ENCODE measurements at regions not wholly inside any gene's neighbourhood (a gene's known extent, or its start where the extent isn't known, plus 50 kb on each side); places are given as distances from the start of the nearest gene placed in this dataset.

DNA sequence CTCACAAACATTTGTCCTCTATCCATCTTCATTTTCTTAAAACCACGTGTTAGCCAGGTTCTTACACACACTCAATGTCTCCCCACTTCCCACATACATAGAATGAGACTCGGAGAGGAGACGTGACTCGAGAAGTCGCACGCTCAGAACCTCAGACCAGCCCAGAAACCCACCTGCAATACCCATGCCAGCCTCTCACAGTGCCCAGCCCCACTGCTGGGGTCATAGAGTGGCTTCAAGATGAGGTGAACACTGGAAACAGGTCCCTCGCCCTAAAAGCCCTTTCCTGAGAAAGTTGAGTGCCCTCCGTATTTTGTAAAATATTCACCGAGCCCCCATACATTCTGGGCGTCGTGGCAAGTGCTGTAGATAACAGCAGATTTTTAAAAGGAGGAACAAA is 487.4 kb downstream of the EIPR1 start:
- DNase-seq, result no peak

DNA sequence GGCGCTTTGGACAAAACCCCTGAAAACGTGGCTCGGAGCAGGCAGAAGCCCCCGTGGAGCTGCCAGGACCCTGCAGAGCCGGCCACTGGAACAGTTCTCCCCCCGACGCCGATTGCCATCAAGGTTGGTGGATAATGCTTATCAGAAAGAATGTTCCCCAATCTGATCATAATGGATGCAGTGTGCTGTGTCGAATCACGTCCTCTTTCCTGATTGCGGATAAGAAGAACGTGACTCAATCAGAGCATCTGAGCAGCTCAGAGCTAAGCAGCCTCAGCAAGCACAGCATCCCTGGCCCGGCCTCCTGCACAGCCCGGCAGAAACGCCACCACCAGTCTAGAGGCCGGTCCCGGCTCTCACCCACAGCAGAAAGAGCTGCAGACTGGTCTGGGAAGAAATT is 488.0 kb downstream of the EIPR1 start:
- DNase-seq, result no peak

GRCh38 chr2:2889141-2889540 is 488.5 kb downstream of the EIPR1 start:
- DNase-seq, result no peak

DNA sequence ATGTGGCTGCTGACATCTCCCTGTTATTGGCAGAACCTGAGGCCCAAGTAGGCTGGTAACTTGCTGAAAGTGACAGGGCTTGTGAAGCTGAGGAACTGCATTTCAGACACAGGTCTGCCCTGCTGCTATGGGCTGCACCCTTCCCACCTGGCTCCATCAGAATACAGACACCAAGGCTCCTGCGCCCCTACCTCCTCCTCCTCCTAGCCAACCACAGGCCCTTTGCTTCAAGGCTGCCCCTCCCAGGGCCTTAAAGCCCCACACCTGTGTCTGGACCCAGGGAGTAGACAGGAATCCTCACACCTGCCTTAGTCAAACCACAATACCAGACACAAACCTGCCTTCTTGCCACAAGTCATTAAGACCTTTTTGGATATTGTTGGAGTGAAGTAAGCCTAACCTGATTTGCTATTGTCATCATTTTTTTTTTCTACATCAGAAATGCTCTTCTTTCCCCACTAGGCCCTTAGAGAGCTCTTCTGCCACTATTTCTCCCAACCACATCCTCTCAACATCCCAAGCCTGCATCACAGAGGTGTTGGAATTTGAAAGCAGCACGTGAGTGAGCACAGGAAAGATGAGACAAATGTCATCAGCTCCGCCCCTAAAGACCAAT is 489.7 kb downstream of the EIPR1 start:
- no peak for DNase-seq

- DNase-seq, result no peak
Observed at GRCh38 chr2:2886922-2887321, 490.7 kb downstream of the EIPR1 start.

GRCh38 chr2:2881499-2881898 is 496.1 kb downstream of the EIPR1 start:
- no peak for DNase-seq

DNA sequence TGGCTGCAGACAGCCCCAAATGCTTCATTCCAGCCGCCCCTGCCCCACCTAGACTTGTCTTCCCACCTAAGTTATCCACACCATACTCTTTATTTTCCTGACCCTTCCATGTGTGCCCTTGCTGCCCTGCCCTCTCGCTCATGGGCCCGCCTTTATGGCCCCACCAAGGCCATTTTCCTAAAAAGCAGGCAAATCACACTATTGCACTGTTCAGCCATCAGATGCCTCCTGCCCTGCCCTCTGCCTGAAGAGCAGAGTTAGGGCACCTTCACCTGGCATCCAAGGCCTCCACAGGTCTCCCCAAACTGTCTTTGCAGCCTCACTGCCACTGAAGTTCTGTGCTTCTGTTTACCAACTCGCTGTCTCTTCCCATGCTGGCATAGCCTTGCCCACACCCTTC is 496.7 kb downstream of the EIPR1 start:
- no peak for DNase-seq

- no peak for DNase-seq
Observed at GRCh38 chr2:2879781-2880180, 497.8 kb downstream of the EIPR1 start.

GRCh38 chr2:2879071-2879470 is 498.5 kb downstream of the EIPR1 start:
- no peak for DNase-seq

GRCh38 chr2:2877427-2877826 is 500.2 kb downstream of the EIPR1 start:
- DNase-seq, result peak; percentile 85

DNA sequence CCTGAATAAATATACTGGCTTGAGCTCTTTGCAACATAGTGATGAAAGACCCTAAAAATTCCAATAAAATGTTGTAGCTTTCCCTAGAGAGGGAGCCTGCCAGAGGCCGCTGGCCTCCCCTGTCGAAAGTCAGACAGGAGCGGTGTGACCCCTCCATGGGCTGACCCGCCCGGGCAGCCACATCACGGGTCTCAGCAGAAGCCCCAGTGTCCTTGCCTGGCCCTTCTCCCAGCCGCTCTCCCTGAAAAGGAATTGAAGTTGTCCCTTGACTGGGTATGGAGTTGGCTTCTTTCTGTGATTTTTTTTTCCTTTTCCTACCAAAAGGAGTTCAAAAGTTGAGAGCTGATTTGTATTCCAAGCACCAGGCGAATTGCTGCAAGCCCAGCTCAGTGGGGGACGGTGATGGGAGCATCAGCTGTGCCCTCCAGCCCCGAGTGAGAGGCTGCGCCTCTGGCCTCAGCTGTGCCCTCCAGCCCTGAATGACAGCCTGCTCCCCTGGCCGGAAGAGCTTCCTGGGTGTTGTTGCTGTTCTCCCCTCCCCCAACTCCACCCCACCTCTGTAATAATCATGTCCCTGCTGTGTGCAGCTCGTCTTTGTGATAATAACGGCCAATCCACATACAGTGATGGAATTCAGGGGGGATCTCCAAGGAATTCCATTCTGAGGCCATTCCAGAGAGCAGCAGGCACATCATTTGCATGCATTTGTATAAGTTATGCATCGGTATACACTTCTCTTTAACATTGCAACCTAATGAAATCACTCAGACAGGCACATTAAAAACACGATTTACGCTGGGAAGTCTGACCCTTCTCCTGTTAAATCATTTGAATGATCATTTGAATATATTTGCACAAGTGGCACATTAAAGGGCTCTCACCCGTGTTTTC is 501.0 kb downstream of the EIPR1 start:
- peak; percentile 99 for DNase-seq

DNA sequence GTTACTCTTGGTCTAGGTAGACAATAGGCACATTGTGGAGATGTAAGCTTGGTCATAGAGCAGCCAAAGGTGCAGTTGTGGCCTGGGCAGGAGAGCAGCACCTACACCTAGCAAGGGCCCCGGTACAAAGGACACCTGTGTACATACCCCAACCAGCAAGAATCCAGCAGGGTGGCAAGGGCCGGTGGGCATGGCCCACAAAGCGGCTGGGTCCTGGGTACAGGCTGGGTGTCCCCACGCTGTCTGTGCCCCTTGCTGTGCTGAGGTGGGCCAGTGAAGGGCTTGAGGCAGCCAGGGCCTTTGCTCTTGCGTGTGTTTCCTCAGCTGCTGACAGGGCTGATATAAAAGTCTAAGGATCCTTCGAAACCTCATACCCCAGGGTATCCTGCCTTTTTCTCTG is 501.8 kb downstream of the EIPR1 start:
- no peak for DNase-seq

DNA sequence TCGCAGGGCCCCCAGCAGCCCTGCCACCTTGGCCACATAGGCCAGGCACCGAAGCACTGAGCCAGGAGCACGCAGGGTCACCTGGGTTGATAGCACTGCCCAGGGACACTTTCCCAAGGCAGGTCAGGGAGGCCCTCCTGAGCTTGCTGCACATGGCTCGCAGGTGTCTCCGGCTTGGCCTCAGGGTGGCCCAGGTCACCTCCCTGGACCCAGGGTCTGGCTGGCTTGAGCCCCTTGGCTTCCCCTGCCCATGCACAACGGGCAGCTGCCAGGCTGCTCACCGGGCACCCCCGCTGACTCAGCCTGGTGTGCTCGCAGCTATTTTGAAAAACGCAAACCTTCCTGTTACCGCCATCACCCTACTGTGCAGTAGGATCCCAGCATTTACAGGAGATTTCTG is 502.3 kb downstream of the EIPR1 start:
- no peak for DNase-seq

DNA sequence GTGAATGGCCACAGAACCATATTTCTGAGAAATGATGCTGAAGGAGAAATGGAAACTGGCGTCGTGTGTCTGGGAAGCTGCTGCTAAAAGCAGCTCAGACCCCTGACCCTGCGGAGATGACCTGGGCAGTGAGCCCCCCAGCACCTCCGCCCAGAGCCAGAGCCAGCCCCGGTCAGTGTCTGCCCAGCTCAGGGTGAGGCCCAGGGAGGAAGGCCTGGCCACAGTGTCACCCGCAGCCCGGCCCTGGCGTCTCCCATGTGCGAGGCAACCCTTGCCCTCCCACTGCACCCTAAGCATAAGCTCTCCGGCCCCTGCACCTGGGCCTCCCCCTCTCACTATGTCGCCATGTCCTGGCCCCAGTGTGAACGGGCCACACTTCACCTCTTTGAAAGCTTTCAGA is 502.8 kb downstream of the EIPR1 start:
- DNase-seq, result no peak

DNA sequence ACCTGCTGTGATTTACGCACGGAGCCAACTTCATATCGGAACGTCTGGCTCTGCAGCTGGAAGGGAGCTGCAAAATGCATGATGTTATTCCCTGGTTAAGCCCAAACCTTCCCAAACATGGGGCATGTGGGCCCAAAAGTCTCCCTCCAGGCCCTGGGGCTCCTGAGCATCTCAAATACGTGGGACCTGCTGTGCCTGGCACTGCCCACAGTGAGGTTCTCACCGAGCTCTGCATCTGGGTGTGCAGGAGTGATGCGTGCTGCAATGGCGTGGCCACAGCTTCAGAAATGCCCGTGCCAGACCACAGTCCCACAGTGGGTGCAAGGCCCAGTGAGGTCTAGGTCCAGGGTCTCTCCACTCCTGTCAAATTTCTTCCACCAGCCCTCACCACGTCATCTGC is 503.3 kb downstream of the EIPR1 start:
- DNase-seq, result no peak

GRCh38 chr2:2873450-2873811 is 504.2 kb downstream of the EIPR1 start:
- DNase-seq, result no peak

DNA sequence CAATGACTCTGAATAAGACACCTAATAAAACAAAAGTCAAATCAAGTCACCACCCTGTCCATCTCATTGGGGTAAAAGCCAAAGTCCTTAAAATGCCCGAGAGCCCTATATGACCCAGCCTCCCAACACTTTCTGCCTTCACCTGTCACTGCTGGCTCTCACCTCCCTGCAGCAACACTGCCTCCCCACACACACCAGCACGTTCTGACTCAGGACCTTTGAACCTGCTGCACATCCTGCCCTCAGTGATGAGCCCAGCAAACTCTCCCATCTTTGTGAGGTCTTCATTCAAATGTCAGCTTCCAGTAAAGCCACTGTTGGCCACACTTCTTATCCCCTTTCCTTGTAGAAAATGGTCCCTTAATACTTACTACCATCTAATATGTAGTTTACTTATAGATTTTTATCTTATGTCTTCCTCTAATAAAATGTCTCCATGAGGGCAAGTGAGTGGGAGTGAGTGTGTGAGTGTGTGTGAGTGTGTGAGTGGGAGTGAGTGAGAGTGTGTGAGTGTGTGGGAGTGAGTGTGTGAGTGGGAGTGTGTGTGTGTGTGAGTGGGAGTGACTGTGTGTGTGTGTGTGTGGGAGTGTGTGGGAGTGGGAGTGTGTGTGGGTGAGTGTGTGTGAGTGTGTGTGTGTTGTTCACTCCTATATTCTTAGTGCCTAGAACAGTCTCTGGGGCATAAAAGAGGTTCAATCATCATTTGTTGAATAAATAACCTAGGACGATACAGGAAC is 504.7 kb downstream of the EIPR1 start:
- DNase-seq, result no peak

- no peak for DNase-seq
Observed at GRCh38 chr2:2872309-2872617, 505.4 kb downstream of the EIPR1 start.

DNA sequence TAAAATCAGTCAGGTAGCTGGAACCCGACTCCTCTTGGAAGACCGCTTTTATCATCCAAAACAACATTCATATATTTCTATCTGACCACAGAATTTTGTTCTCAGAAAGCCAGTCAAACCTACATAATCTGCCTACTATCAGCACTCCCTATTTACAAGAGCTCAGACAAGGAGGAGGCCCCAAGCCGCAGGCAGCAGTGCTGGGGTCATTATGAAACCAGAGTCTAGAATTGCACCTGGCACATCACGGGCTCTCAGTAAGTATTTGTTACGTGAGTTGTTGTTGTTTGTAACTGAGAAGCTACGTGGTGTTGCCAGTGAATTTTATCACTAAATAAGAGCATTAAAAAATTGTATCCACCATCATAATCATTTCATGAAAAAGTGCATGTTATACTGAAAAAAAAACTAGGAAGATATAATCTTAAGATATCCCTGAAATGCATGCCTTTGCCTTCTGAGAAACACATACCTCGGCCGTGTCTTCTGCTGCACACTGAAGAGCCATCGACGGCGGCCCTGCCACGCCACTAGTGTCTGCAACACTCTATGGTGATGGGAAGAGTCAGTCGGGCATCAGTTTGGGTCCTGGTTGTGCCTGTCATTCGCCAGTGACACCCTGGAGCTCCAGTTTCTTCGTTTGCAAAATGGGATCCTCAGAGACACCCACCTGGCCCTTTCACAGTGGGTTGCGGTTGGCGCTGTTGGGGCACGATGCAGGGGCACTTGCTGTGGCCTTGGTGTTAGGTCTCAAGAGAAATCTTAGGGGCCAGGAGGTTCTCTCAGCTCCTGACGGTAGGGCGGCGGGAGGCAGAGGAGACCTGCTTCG is 505.9 kb downstream of the EIPR1 start:
- DNase-seq, result no peak

- DNase-seq, result no peak
Observed at GRCh38 chr2:2870106-2870505, 507.5 kb downstream of the EIPR1 start.

- DNase-seq, result no peak
Observed at GRCh38 chr2:2869553-2869952, 508.1 kb downstream of the EIPR1 start.

- no peak for DNase-seq
Observed at GRCh38 chr2:2868085-2868484, 509.5 kb downstream of the EIPR1 start.

DNA sequence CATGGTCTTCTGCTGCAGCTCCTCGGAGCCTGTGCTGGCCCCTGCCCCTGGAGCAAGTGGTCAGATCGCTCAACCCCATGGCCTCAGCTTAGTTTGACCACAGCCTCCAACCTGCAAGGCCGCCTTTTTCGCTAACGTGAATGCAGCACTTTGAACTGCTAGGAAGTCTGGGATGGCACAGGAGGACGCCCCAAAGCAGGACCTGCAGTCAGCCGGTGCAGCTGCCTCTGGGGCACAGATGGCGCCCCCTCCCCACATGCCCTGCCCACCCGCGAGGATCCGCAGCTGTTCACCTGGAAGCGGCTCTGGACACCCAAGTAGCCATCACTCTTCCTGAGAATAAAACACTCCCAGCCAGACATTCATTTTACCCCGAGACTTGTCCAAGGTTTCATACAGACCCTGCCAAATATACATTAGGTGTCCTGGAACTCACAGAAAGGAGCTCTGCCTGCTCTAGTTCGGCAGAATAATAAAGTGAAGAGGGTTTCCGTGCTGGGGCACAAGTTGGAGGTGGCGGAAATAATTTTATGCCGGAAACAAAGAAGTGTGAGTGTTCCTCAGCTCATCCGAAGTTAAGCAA is 510.1 kb downstream of the EIPR1 start:
- DNase-seq, result no peak

All from NCI-H526 treated with DMSO at 0.1 percent for 48 hours (cell line).